Nephron (organoid): ENCODE measurements at regions not wholly inside any gene's neighbourhood (a gene's known extent, or its start where the extent isn't known, plus 50 kb on each side); places are given as distances from the start of the nearest gene placed in this dataset.

ENCODE experiments used
- H3K27ac Mint-ChIP-seq, 3 experiments: 2 replicates each; pipeline ENCODE4 v1.8.0; 2020; ENCODE audit warnings: mixed read lengths in 3 of 3, mild to moderate bottlenecking in 2 of 3, moderate library complexity in 1 of 3
- H3K27me3 Mint-ChIP-seq: 2 replicates; pipeline ENCODE4 v1.8.0; 2021; ENCODE audit warnings: low read depth, mild to moderate bottlenecking, moderate library complexity, mixed read lengths
- H3K36me3 Mint-ChIP-seq: 2 replicates; pipeline ENCODE4 v1.8.0; 2020; ENCODE audit warnings: low read depth, mixed read lengths
- H3K4me1 Mint-ChIP-seq: 2 replicates; pipeline ENCODE4 v1.8.0; 2020; ENCODE audit warnings: mixed read lengths
- H3K4me3 Mint-ChIP-seq, 3 experiments: 2 replicates each; pipeline ENCODE4 v1.8.0; 2020; ENCODE audit warnings: mild to moderate bottlenecking in 3 of 3, mixed read lengths in 3 of 3, moderate library complexity in 2 of 3
- H3K9me3 Mint-ChIP-seq: 2 replicates; pipeline ENCODE4 v1.8.0; 2020; ENCODE audit warnings: mixed read lengths
- CTCF ChIP-seq, 3 experiments: fragments of 200-600 bp; sonication (generic); IDR thresholded peaks; one replicate each; pipeline ENCODE4 v1.5.0; 2021; ENCODE audit warnings: antibody characterized with exemption in 3 of 3; ENCODE audit not compliant: unreplicated experiment in 3 of 3

- H3K4me1 Mint-ChIP-seq: no peaks in the 10 kb centered on the region
- TF ChIP-seq CTCF (IDR thresholded peaks at IDR 0.05; ENCODE audit: unreplicated experiment in 3 of 3): no peak
- H3K4me3 Mint-ChIP-seq: no peak overlapping the region
- no peak overlapping the region for H3K27ac Mint-ChIP-seq
- no peaks in the 10 kb centered on the region for H3K27me3 Mint-ChIP-seq
- H3K9me3 Mint-ChIP-seq: peaks cover 5% of the 10 kb centered on the region
- no peaks in the 10 kb centered on the region for H3K36me3 Mint-ChIP-seq
Observed at GRCh38 chr14:89060191-89060590, 235.7 kb downstream of the TTC8 start.

- Mint-ChIP-seq H3K4me1 (no peaks in the 10 kb centered on the region), H3K4me3 (no peak overlapping the region), H3K9me3 (peaks cover 5% of the 10 kb centered on the region), H3K36me3 (no peaks in the 10 kb centered on the region), H3K27me3 (no peaks in the 10 kb centered on the region), H3K27ac (no peak overlapping the region)
- TF ChIP-seq CTCF (IDR thresholded peaks at IDR 0.05; ENCODE audit: unreplicated experiment in 3 of 3): no peak
Observed at GRCh38 chr14:89061696-89062095, 237.2 kb downstream of the TTC8 start.

- H3K4me1 Mint-ChIP-seq: no peaks in the 10 kb centered on the region
- no peaks in the 10 kb centered on the region for H3K9me3 Mint-ChIP-seq
- no peaks in the 10 kb centered on the region for H3K36me3 Mint-ChIP-seq
- H3K27ac Mint-ChIP-seq: no peak overlapping the region
- no peak overlapping the region for H3K4me3 Mint-ChIP-seq
- no peak for TF ChIP-seq CTCF (IDR thresholded peaks at IDR 0.05; ENCODE audit: unreplicated experiment in 3 of 3)
- H3K27me3 Mint-ChIP-seq: no peaks in the 10 kb centered on the region
Observed at GRCh38 chr14:89065879-89066278, 241.4 kb downstream of the TTC8 start.

GRCh38 chr14:89067293-89067972, 243.0 kb downstream of the TTC8 start:
- Mint-ChIP-seq H3K27me3 (no peaks in the 10 kb centered on the region), H3K36me3 (no peaks in the 10 kb centered on the region), H3K4me1 (no peaks in the 10 kb centered on the region), H3K27ac (no peak overlapping the region), H3K4me3 (no peak overlapping the region), H3K9me3 (no peaks in the 10 kb centered on the region)
- TF ChIP-seq CTCF (IDR thresholded peaks at IDR 0.05; ENCODE audit: unreplicated experiment in 3 of 3): no peak

- Mint-ChIP-seq H3K4me3 (no peak overlapping the region), H3K27ac (no peak overlapping the region), H3K36me3 (no peaks in the 10 kb centered on the region), H3K27me3 (no peaks in the 10 kb centered on the region), H3K9me3 (no peaks in the 10 kb centered on the region), H3K4me1 (no peaks in the 10 kb centered on the region)
- TF ChIP-seq CTCF (IDR thresholded peaks at IDR 0.05; ENCODE audit: unreplicated experiment in 3 of 3): no peak
Observed at GRCh38 chr14:89078021-89078795, 253.8 kb downstream of the TTC8 start.
